GM06990 (cell line): ENCODE measurements at regions not wholly inside any gene's neighbourhood (a gene's known extent, or its start where the extent isn't known, plus 50 kb on each side); places are given as distances from the start of the nearest gene placed in this dataset.

Experiments used
- DNase-seq: peaks from one replicate; pipeline ENCODE4 v3.0.0-alpha.2; 2011; ENCODE audit not compliant: insufficient read length; ENCODE audit errors: extremely low read depth
- H3K27me3 ChIP-seq: replicated peaks from 2 replicates; pipeline ENCODE4 v1.6.0; 2011; ENCODE audit warnings: low read length; ENCODE audit not compliant: control insufficient read depth, insufficient read depth
- H3K36me3 ChIP-seq: 2 replicates; pipeline ENCODE4 v1.5.1; 2011; ENCODE audit warnings: low read length; ENCODE audit not compliant: control insufficient read depth, insufficient read depth
- H3K4me3 ChIP-seq: replicated peaks from 2 replicates; pipeline ENCODE4 v1.5.1; 2011; ENCODE audit warnings: low read depth, mild to moderate bottlenecking, control low read depth, low read length
- CTCF ChIP-seq: IDR thresholded peaks from 2 replicates; pipeline ENCODE4 v1.5.1; 2011; ENCODE audit warnings: low read length, control low read depth, mild to moderate bottlenecking, inconsistent platforms; ENCODE audit not compliant: insufficient read depth, poor library complexity, severe bottlenecking

DNA sequence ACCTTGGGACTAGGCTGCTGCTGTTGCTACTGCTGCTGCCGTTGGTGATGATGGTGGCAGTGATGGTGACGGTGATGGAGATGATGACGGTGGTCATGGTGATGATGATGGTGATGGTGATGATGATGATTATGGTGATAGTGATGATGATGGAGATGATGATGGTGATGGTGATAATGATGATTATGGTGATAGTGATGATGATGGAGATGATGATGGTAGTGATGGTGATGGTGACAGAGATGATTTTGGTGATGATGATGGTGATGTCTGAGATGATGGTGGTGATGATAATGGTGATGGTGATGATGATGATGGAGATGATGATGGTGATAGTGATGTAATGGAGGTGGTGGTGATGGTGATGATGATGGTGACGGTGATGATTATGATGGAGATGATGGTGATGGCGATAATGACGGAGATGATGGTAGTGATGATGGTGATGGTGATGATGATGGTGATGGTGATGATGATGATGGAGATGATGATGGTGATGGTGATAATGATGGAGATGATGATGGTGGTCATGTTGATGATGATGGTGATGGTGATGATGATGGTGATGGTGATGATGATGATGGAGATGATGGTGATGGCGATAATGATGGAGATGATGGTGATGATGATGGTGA, 156.8 kb upstream of the PWP1 start:
- no peak overlapping the region for H3K4me3 ChIP-seq
- no peaks in the 10 kb centered on the region for H3K36me3 ChIP-seq
- DNase-seq, result no peak
- H3K27me3 ChIP-seq, result no peaks in the 10 kb centered on the region
- no peak for TF ChIP-seq CTCF

DNA sequence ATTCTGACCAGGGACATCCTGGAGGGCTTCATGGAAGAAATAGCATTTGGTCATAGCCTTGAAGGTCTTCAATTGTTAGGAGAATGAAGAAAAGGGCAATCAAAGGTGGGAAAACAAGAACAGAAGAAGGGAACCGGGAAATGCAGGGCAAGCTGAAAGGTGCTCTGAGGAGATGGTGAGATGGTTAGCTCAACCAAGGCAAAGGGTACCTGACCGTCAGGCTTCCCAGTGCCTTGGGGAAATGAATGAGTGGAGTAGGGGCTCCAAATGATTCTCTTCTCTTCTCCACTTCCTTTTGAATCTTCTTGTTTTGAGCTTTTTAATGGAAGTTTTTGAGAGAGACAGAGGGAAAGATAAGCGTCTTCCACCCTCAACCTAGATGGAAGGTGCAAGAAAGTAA, 155.6 kb upstream of the PWP1 start:
- no peak overlapping the region for H3K4me3 ChIP-seq
- no peaks in the 10 kb centered on the region for H3K36me3 ChIP-seq
- no peak for TF ChIP-seq CTCF
- no peaks in the 10 kb centered on the region for H3K27me3 ChIP-seq
- DNase-seq, result no peak

DNA sequence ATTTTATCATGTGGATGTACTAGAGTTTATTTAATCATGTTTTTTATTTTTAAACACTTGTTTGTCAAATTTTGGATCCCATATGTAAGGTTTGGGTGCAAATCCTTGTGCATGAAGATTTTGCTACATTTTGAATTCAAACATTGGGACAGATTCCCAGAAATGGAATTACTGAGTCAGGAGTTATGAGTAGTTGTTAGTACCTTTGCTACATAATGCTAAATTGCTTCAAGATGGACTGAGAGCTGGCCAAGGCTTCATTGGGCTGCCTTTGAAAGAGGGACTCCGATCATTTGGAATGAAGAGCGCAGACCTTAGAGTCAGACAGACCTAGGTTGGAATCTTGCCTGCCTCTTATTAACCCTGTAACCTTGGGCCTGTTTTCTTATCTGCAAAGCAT, 154.9 kb upstream of the PWP1 start:
- TF ChIP-seq CTCF, result no peak
- no peak overlapping the region for H3K4me3 ChIP-seq
- no peak for DNase-seq
- H3K36me3 ChIP-seq, result no peaks in the 10 kb centered on the region
- no peaks in the 10 kb centered on the region for H3K27me3 ChIP-seq

DNA sequence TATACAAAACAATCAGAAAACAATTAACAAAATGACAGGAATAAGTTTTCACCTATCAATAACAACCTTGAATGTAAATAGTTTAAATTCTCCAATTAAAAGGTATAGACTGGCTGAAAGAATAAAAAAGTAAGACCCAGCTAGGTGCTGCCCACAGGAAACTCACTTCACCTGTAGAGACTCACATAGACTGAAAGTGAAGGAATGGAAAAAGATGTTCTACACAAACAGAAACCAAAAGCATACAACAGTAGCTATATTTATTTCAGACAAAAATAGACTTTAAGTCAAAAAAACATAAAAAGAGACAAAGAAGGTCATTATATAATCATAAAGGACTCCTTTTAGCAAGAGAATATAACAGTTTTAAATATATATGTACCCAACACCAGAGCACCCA, 152.4 kb upstream of the PWP1 start:
- no peak overlapping the region for H3K4me3 ChIP-seq
- no peaks in the 10 kb centered on the region for H3K36me3 ChIP-seq
- DNase-seq, result no peak
- H3K27me3 ChIP-seq, result no peaks in the 10 kb centered on the region
- no peak for TF ChIP-seq CTCF

GRCh38 chr12:107536613-107537012, 149.0 kb upstream of the PWP1 start:
- no peak for TF ChIP-seq CTCF
- H3K36me3 ChIP-seq, result no peaks in the 10 kb centered on the region
- no peak for DNase-seq
- no peaks in the 10 kb centered on the region for H3K27me3 ChIP-seq
- H3K4me3 ChIP-seq, result no peak overlapping the region
